ENCODE measurements at regions not wholly inside any gene's neighbourhood (a gene's known extent, or its start where the extent isn't known, plus 50 kb on each side); places are given as distances from the start of the nearest gene placed in this dataset.

GRCh38 chr6:95216555-95216954, 360.8 kb upstream of the MANEA start:
- no peak overlapping the region for H3K4me3 ChIP-seq (replicated peaks; ENCODE audit: insufficient read depth, low read length)
- TF ChIP-seq POLR2AphosphoS5 (IDR thresholded peaks at IDR 0.05; ENCODE audit: low read depth) (no peak), SPI1 (IDR thresholded peaks at IDR 0.05; ENCODE audit: borderline replicate concordance, low read depth) (no peak), GABPA (IDR thresholded peaks at IDR 0.05; ENCODE audit: low read depth) (no peak), CTCF (IDR thresholded peaks at IDR 0.05; ENCODE audit: insufficient read depth, low read length) (no peak), REST (IDR thresholded peaks at IDR 0.05; ENCODE audit: insufficient replicate concordance, low read depth) (no peak)
- no peaks in the 10 kb centered on the region for H3K27me3 ChIP-seq (ENCODE audit: insufficient read depth, poor library complexity, severe bottlenecking)
- no peak for DNase-seq (ENCODE audit: low read depth in 1 of 2, low spot score in 1 of 2)
- H3K27ac ChIP-seq (replicated peaks), result no peak overlapping the region

- no peak for DNase-seq (ENCODE audit: low read depth in 1 of 2, low spot score in 1 of 2)
- no peak for TF ChIP-seq POLR2AphosphoS5 (IDR thresholded peaks at IDR 0.05; ENCODE audit: low read depth)
- TF ChIP-seq CTCF (IDR thresholded peaks at IDR 0.05; ENCODE audit: insufficient read depth, low read length), result no peak
- no peak for TF ChIP-seq GABPA (IDR thresholded peaks at IDR 0.05; ENCODE audit: low read depth)
- TF ChIP-seq SPI1 (IDR thresholded peaks at IDR 0.05; ENCODE audit: borderline replicate concordance, low read depth), result no peak
- TF ChIP-seq REST (IDR thresholded peaks at IDR 0.05; ENCODE audit: insufficient replicate concordance, low read depth), result no peak
- no peak overlapping the region for H3K4me3 ChIP-seq (replicated peaks; ENCODE audit: insufficient read depth, low read length)
Measured at GRCh38 chr6:95227351-95227750, 350.0 kb upstream of the MANEA start.

GRCh38 chr6:95228636-95229035, 348.7 kb upstream of the MANEA start:
- DNase-seq (ENCODE audit: low read depth in 1 of 2, low spot score in 1 of 2), result no peak
- no peaks in the 10 kb centered on the region for H3K27me3 ChIP-seq (ENCODE audit: insufficient read depth, poor library complexity, severe bottlenecking)
- no peak overlapping the region for H3K27ac ChIP-seq (replicated peaks)
- TF ChIP-seq POLR2AphosphoS5 (IDR thresholded peaks at IDR 0.05; ENCODE audit: low read depth), result no peak
- TF ChIP-seq GABPA (IDR thresholded peaks at IDR 0.05; ENCODE audit: low read depth), result no peak
- TF ChIP-seq SPI1 (IDR thresholded peaks at IDR 0.05; ENCODE audit: borderline replicate concordance, low read depth), result no peak
- no peak for TF ChIP-seq REST (IDR thresholded peaks at IDR 0.05; ENCODE audit: insufficient replicate concordance, low read depth)
- no peak overlapping the region for H3K4me3 ChIP-seq (replicated peaks; ENCODE audit: insufficient read depth, low read length)

More at GRCh38 chr6:95227351-95227750, 350.0 kb upstream of the MANEA start:
- Histone ChIP-seq H3K27me3 (ENCODE audit: insufficient read depth, poor library complexity, severe bottlenecking) (no peaks in the 10 kb centered on the region), H3K27ac (replicated peaks) (no peak overlapping the region)
